IMR-90 (cell line): ENCODE measurements at regions not wholly inside any gene's neighbourhood (a gene's known extent, or its start where the extent isn't known, plus 50 kb on each side); places are given as distances from the start of the nearest gene placed in this dataset.

Experiments used
- ATAC-seq: fragments of 200-7000 bp; cut with Tn5 transposase; 2 replicates; pipeline ENCODE4 v1.9.1; 2020; ENCODE audit warnings: low read depth, mild to moderate bottlenecking, moderate library complexity
- BruUV-seq: library from RNA; stranded (reverse); fragments of 400-500 nt; replicated peaks from 2 replicates; lab custom pipeline; 2021; lab: Mats Ljungman, UMichigan
- CTCF ChIA-PET: fragments of 300-600 bp; formaldehyde crosslinking; extraction: SDS; loops from one replicate; lab custom pipeline; 2021; ENCODE audit warnings: antibody characterized with exemption; lab: Yijun Ruan, JAX
- POLR2A ChIA-PET: fragments of 300-600 bp; sonication (Branson Sonifier 250); formaldehyde crosslinking; loops from one replicate; lab custom pipeline; 2022; ENCODE audit warnings: antibody characterized with exemption; ENCODE audit not compliant: unreplicated experiment; lab: Charles Lee
- DNase-seq: peaks from one replicate; pipeline ENCODE4 v3.0.0; 2013
- H2AFZ ChIP-seq: replicated peaks from 2 replicates; pipeline ENCODE3; 2013; ENCODE audit warnings: low read length, mild to moderate bottlenecking; ENCODE audit not compliant: poor library complexity
- H2AK5ac ChIP-seq: 2 replicates; pipeline ENCODE4 v1.6.1; 2013; ENCODE audit warnings: low read depth, low read length, inconsistent platforms
- H2AK9ac ChIP-seq: replicated peaks from 2 replicates; pipeline ENCODE3; 2013; ENCODE audit warnings: mild to moderate bottlenecking, low read depth, low read length, moderate library complexity; ENCODE audit not compliant: poor library complexity
- H2BK120ac ChIP-seq: 2 replicates; pipeline ENCODE4 v1.6.1; 2013; ENCODE audit warnings: low read depth, low read length, inconsistent platforms
- H2BK15ac ChIP-seq: 3 replicates; pipeline ENCODE4 v1.6.1; 2013; ENCODE audit warnings: low read depth, low read length, inconsistent platforms
- H2BK20ac ChIP-seq: 2 replicates; pipeline ENCODE4 v1.6.1; 2013; ENCODE audit warnings: low read depth, mild to moderate bottlenecking, inconsistent platforms, low read length, moderate library complexity
- H2BK5ac ChIP-seq: 2 replicates; pipeline ENCODE4 v1.6.1; 2013; ENCODE audit warnings: mild to moderate bottlenecking, low read depth, low read length, inconsistent platforms; ENCODE audit not compliant: poor library complexity, severe bottlenecking
- H3K14ac ChIP-seq: replicated peaks from 2 replicates; pipeline ENCODE4 v1.6.1; 2013; ENCODE audit warnings: low read depth, low read length, inconsistent platforms
- H3K18ac ChIP-seq: 2 replicates; pipeline ENCODE4 v1.6.1; 2013; ENCODE audit warnings: low read depth, low read length, control low read depth
- H3K23ac ChIP-seq: 2 replicates; pipeline ENCODE4 v1.6.1; 2013; ENCODE audit warnings: low read depth, low read length, inconsistent platforms
- H3K27ac ChIP-seq: 2 replicates; pipeline ENCODE4 v1.5.1; 2013; ENCODE audit warnings: mild to moderate bottlenecking, control low read depth, low read length; ENCODE audit not compliant: insufficient read depth
- H3K27me3 ChIP-seq: 2 replicates; pipeline ENCODE4 v1.6.1; 2013; ENCODE audit warnings: low read length; ENCODE audit not compliant: control insufficient read depth, insufficient read depth
- H3K36me3 ChIP-seq: 2 replicates; pipeline ENCODE4 v1.6.1; 2013; ENCODE audit warnings: low read length, mixed read lengths; ENCODE audit not compliant: control insufficient read depth, insufficient read depth
- H3K4ac ChIP-seq: 2 replicates; pipeline ENCODE4 v1.6.1; 2013; ENCODE audit warnings: low read depth, low read length, inconsistent platforms
- H3K4me1 ChIP-seq: 2 replicates; pipeline ENCODE4 v1.6.1; 2013; ENCODE audit warnings: low read length, mixed read lengths; ENCODE audit not compliant: control insufficient read depth, insufficient read depth
- H3K4me2 ChIP-seq: 2 replicates; pipeline ENCODE4 v1.6.1; 2013; ENCODE audit warnings: low read depth, mild to moderate bottlenecking, control low read depth, low read length, moderate library complexity
- H3K4me3 ChIP-seq: 2 replicates; pipeline ENCODE4 v1.5.1; 2013; ENCODE audit warnings: low read depth, mild to moderate bottlenecking, control low read depth, low read length, moderate library complexity; ENCODE audit not compliant: insufficient read depth
- H3K56ac ChIP-seq: 2 replicates; pipeline ENCODE4 v1.6.1; 2013; ENCODE audit warnings: low read length, inconsistent platforms; ENCODE audit not compliant: insufficient read depth; ENCODE audit errors: extremely low read depth
- H3K79me1 ChIP-seq, 2 experiments: 2 replicates each; pipeline ENCODE4 v1.6.1; 2013; ENCODE audit warnings: low read length in 2 of 2, inconsistent platforms in 1 of 2, low read depth in 1 of 2
- H3K9ac ChIP-seq: 2 replicates; pipeline ENCODE4 v1.6.1; 2013; ENCODE audit warnings: low read depth, low read length, control low read depth
- H3K9me1 ChIP-seq: 2 replicates; pipeline ENCODE4 v1.6.1; 2013; ENCODE audit warnings: low read length, inconsistent platforms; ENCODE audit not compliant: insufficient read depth
- H3K9me3 ChIP-seq: 2 replicates; pipeline ENCODE4 v1.6.1; 2013; ENCODE audit warnings: low read length; ENCODE audit not compliant: control insufficient read depth, insufficient read depth
- H4K20me1 ChIP-seq: 2 replicates; pipeline ENCODE4 v1.6.1; 2013; ENCODE audit warnings: low read length, inconsistent platforms; ENCODE audit not compliant: insufficient read depth
- H4K5ac ChIP-seq: 2 replicates; pipeline ENCODE4 v1.6.1; 2013; ENCODE audit warnings: mild to moderate bottlenecking, low read depth, low read length, control low read depth
- H4K8ac ChIP-seq, 2 experiments: 2 replicates each; pipeline ENCODE4 v1.6.1; 2013; ENCODE audit warnings: low read depth in 2 of 2, low read length in 2 of 2, control low read depth in 1 of 2, inconsistent platforms in 1 of 2
- H4K91ac ChIP-seq: 2 replicates; pipeline ENCODE4 v1.6.1; 2013; ENCODE audit warnings: low read depth, low read length, inconsistent platforms; ENCODE audit not compliant: insufficient read depth
- BHLHE40 ChIP-seq: fragments of 150-350 bp; IDR thresholded peaks from 2 replicates; pipeline ENCODE4 v1.6.1; 2016; ENCODE audit warnings: mild to moderate bottlenecking, low read depth, low read length
- FOS ChIP-seq: fragments of 150-350 bp; IDR thresholded peaks from 2 replicates; pipeline ENCODE4 v1.6.1; 2016; ENCODE audit warnings: low read depth, low read length
- MAFK ChIP-seq: IDR thresholded peaks from 2 replicates; pipeline ENCODE4 v1.6.1; 2012; ENCODE audit warnings: low read depth, low read length, improper control_type of control experiment
- MXI1 ChIP-seq: IDR thresholded peaks from 2 replicates; pipeline ENCODE4 v1.6.1; 2012; ENCODE audit warnings: low read depth, mild to moderate bottlenecking, low read length, moderate library complexity, borderline replicate concordance
- NFE2L2 ChIP-seq: fragments of 150-350 bp; IDR thresholded peaks from 2 replicates; pipeline ENCODE4 v1.6.1; 2016; ENCODE audit warnings: low read depth, mild to moderate bottlenecking, low read length
- POLR2A ChIP-seq: IDR thresholded peaks from 2 replicates; pipeline ENCODE4 v1.6.1; 2012; ENCODE audit warnings: mild to moderate bottlenecking, low read depth, low read length
- RAD21 ChIP-seq: IDR thresholded peaks from 2 replicates; pipeline ENCODE4 v1.6.1; 2012; ENCODE audit warnings: low read length, improper control_type of control experiment
- SMC3 ChIP-seq: fragments of 150-350 bp; IDR thresholded peaks from 2 replicates; pipeline ENCODE4 v1.6.1; 2016; ENCODE audit warnings: low read depth, mild to moderate bottlenecking, antibody characterized with exemption, low read length, moderate library complexity
- WGBS, 2 experiments: methylation state at CpG; one replicate each; pipeline versions ENCODE4 v1.1.5 to v1.1.7; 2013; ENCODE audit warnings: missing lambda C conversion rate in 2 of 2; ENCODE audit not compliant: insufficient read length in 1 of 2; ENCODE audit errors: extremely low coverage in 2 of 2; 5-methylcytosine and 5-hydroxymethylcytosine counted together
- dilution Hi-C: fragments of 300-500 bp; cut with HindIII; formaldehyde crosslinking; loops from one replicate; pipeline ENCODE4 v1.14.3; 2018; ENCODE audit warnings: low sequenced_read_pairs; ENCODE audit not compliant: unreplicated experiment
- in situ Hi-C: fragments of 300-500 bp; cut with MboI; formaldehyde crosslinking; loops from 3 replicates; pipeline ENCODE4 v1.14.3; 2019; ENCODE audit warnings: low sequenced_read_pairs, inconsistent platforms, mixed read lengths
- intact Hi-C: fragments of 100-400 bp; cut with micrococcal nuclease; formaldehyde crosslinking; loops from 2 replicates; pipeline ENCODE4 v1.10.0; 2022
- TF ChIP-seq, protein P1 (sequence below): fragments of 150-350 bp; IDR thresholded peaks from 2 replicates; pipeline ENCODE4 v1.6.1; 2016; ENCODE audit warnings: low read depth, mild to moderate bottlenecking, low read length, moderate library complexity, borderline replicate concordance
- TF ChIP-seq, protein P2 (sequence below): conservative IDR thresholded peaks from 2 replicates; pipeline ENCODE4 v1.5.1; 2012; ENCODE audit warnings: mild to moderate bottlenecking, low read depth, low read length, improper control_type of control experiment

DNA sequence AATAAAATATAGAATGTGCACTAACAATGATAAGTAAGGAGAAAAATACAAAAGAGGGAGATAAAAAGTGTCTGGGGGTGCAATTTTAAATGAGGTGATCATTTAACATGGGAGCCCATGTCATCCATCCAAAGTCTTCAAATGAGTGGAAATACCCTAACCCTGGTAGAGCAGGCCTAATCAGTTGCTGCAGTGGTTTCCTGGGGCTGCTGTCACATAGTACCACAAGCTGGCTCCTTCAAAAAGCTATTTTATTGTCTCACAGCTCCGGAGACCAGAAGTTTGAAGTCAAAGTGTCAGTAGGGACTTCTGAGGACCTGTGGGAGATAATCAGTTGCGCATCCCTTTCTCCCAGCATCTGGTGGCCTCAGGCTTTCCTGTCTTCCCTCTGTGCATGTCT is 717.9 kb downstream of the DIAPH3 start:
- Histone ChIP-seq H3K9me3 (no peaks in the 10 kb centered on the region), H4K20me1 (no peaks in the 10 kb centered on the region), H2AFZ (no peak overlapping the region), H3K79me1 (no peaks in the 10 kb centered on the region), H2BK5ac (no peak overlapping the region), H3K4me3 (no peak overlapping the region), H3K4ac (no peak overlapping the region), H3K14ac (no peak overlapping the region), H3K36me3 (no peaks in the 10 kb centered on the region), H4K5ac (no peak overlapping the region), H2BK120ac (no peak overlapping the region), H3K18ac (no peak overlapping the region), H3K27ac (no peak overlapping the region), H4K91ac (no peak overlapping the region), H2AK5ac (no peak overlapping the region), H2AK9ac (no peak overlapping the region), H3K23ac (no peak overlapping the region), H3K56ac (no peak overlapping the region), H3K27me3 (no peaks in the 10 kb centered on the region), H3K9ac (no peak overlapping the region), H3K4me1 (peaks cover 3% of the 10 kb centered on the region; the same call in 1 of the 2 replicates), H3K4me2 (no peak overlapping the region), H3K9me1 (no peaks in the 10 kb centered on the region), H2BK15ac (no peak overlapping the region), H2BK20ac (no peak overlapping the region), H4K8ac (no peak overlapping the region)
- DNase-seq (no peak), ATAC-seq (no peak)
- no TSS peak for BruUV-seq
- intact Hi-C loops (no loop called here), dilution Hi-C loops (no loop called here), in situ Hi-C loops (loop anchor here (10.0 kb wide), 1 partner anchor 59 kb away; no protein-coding TSS in a partner anchor)
- WGBS, 2 experiments = 80% methylated on average over 2 of the region's 2 CpGs; no CpG with 5 or more reads in 1 of the 2 experiments
- POLR2A ChIA-PET = no interaction called here
- no peak for TF ChIP-seq BHLHE40
- no peak for TF ChIP-seq POLR2A
- TF ChIP-seq NFE2L2 = no peak
- no peak for TF ChIP-seq MAFK
- no peak for TF ChIP-seq MXI1
- TF ChIP-seq FOS = no peak
- TF ChIP-seq, protein P1, sequence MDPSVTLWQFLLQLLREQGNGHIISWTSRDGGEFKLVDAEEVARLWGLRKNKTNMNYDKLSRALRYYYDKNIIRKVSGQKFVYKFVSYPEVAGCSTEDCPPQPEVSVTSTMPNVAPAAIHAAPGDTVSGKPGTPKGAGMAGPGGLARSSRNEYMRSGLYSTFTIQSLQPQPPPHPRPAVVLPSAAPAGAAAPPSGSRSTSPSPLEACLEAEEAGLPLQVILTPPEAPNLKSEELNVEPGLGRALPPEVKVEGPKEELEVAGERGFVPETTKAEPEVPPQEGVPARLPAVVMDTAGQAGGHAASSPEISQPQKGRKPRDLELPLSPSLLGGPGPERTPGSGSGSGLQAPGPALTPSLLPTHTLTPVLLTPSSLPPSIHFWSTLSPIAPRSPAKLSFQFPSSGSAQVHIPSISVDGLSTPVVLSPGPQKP = no peak
- TF ChIP-seq, protein P2, sequence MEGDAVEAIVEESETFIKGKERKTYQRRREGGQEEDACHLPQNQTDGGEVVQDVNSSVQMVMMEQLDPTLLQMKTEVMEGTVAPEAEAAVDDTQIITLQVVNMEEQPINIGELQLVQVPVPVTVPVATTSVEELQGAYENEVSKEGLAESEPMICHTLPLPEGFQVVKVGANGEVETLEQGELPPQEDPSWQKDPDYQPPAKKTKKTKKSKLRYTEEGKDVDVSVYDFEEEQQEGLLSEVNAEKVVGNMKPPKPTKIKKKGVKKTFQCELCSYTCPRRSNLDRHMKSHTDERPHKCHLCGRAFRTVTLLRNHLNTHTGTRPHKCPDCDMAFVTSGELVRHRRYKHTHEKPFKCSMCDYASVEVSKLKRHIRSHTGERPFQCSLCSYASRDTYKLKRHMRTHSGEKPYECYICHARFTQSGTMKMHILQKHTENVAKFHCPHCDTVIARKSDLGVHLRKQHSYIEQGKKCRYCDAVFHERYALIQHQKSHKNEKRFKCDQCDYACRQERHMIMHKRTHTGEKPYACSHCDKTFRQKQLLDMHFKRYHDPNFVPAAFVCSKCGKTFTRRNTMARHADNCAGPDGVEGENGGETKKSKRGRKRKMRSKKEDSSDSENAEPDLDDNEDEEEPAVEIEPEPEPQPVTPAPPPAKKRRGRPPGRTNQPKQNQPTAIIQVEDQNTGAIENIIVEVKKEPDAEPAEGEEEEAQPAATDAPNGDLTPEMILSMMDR = no peak
- TF ChIP-seq SMC3 = no peak
- TF ChIP-seq RAD21 = no peak
- CTCF ChIA-PET = no interaction called here
